GM12873 (cell line): ENCODE measurements at regions not wholly inside any gene's neighbourhood (a gene's known extent, or its start where the extent isn't known, plus 50 kb on each side); places are given as distances from the start of the nearest gene placed in this dataset.

ENCODE experiments used
- TF ChIP-seq, protein P1 (sequence below): IDR thresholded peaks from 2 replicates; pipeline ENCODE4 v1.5.1; 2012; ENCODE audit warnings: low read depth, mild to moderate bottlenecking, moderate library complexity, low read length, control low read depth; ENCODE audit not compliant: insufficient read depth; ENCODE audit errors: missing control alignments

DNA sequence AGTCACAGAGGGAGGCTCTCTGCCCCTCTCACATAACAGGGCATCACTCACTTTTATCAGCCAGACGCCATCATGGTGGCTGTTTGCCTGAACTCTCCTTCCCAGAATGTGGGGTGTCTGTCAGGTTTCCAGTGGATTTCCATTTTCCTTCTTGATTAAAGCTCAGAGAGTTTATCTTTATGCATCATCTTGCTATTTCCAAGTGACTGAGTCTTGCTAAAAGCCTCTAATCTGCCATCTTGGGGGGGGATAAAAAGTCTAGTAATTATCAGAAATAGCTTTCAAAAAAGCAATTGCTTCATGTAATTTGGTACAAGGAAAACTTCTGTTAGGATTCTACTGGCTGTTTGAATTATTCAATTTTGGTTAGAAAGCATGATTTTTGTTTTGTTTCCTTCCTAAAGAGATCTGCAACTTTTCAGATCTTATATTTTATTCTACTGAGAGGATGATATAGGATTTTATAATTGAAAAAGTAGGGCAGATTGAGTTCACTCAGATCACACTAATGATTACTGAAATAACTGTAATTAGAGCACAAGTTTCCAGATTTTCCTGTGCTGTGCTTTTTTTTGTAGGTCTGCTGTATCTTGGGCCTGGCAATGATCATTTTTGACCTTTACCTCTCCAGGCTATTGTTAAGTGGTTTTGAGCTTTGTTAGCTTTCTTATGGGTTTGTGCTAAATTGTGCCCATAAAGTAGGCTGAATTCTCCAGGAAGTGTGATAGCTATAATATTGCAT is 661.5 kb downstream of the TLE4 start:
- TF ChIP-seq, protein P1, sequence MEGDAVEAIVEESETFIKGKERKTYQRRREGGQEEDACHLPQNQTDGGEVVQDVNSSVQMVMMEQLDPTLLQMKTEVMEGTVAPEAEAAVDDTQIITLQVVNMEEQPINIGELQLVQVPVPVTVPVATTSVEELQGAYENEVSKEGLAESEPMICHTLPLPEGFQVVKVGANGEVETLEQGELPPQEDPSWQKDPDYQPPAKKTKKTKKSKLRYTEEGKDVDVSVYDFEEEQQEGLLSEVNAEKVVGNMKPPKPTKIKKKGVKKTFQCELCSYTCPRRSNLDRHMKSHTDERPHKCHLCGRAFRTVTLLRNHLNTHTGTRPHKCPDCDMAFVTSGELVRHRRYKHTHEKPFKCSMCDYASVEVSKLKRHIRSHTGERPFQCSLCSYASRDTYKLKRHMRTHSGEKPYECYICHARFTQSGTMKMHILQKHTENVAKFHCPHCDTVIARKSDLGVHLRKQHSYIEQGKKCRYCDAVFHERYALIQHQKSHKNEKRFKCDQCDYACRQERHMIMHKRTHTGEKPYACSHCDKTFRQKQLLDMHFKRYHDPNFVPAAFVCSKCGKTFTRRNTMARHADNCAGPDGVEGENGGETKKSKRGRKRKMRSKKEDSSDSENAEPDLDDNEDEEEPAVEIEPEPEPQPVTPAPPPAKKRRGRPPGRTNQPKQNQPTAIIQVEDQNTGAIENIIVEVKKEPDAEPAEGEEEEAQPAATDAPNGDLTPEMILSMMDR: no peak

DNA sequence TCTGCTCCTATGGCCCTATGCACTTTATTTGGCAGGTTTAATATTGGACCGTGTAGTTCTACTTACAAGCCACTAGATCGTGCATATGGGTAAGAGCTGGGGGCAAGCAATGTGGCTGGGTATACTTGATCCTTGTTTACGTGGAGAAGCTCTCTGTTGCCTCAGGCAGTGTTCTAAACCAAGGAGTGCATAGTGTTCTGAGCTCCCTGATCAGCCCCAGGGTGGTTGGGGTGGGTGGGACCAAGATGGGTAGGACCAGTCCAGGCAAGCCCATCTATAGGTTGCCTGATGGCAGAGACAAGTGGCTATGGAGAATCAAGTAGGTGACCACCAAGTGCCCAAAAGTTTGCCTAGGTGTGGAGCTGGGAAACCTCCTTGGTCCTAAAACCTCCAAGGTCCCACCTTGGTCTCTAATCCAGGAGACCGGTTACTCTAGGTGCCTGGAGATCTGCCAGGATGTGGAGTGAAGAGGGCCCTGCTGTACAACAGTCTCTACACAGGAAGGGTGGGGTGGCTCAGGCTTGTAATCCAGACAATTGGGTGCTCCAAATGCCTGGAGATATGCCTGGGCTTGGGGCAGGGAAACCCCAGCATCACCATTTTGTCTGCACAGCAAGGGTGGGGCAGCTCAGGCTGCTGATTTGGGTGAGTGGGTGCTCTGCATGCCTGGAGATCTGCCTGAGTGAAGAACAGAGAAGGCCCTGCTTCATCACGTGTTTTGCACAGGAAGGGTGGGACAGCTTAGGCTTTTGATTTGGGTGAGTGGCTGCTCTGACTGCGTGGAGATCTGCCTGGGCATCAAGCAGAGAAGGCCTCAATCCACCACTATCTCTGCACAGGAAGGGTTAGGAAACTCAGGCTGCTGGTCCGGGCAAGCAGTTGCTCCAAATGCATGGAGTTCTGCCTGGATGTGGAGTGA is 659.8 kb downstream of the TLE4 start:
- TF ChIP-seq, protein P1: no peak

DNA sequence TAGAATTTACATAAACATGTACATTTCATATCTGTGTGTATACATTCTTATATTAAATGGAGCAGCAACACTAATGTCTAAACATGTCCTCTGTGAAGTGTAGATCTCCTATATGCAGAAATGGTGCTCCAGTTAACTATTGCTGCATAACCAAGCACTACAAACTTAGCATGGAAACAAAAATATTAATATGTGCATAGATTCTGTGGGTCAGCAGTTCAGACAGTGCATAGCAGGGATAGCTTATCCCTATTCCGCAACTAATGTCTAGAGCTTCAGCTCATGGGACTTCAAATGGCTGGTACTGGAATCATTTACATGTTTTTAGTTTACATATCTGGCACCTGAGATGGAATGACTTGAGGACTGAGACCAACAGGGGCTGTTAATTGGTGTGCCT is 652.1 kb downstream of the TLE4 start:
- TF ChIP-seq, protein P1: no peak

DNA sequence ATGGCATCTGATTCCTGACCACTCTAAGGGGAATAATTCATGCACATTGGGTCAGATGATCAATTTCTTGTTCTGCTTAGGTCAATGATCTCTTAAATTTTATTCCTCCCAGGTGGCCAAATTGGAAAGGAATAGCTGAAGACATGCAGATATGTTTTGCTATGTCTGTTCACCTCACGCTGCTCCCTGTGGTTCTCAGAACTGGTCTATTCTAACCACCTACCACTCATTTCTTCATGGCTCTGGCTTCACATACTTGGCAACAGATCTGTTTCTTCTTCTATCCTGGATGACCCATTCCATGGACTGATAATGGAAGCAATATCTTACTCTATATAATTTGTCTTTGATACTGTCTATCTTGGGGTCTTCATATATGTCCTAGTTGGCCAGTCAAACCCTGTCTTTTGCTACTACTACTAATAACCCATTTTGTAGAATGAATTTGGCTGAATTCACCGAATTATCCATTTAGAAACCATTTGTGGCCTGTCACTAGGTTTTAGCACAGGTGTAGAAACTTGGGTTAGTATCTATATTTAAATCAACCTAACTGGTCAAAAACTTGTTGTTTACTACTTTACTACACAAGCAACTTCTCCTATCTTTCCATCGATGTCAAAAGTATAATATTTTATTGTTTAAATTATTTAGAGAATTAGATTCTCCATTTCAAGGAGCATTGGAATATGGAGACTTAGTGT is 650.9 kb downstream of the TLE4 start:
- TF ChIP-seq, protein P1: no peak

DNA sequence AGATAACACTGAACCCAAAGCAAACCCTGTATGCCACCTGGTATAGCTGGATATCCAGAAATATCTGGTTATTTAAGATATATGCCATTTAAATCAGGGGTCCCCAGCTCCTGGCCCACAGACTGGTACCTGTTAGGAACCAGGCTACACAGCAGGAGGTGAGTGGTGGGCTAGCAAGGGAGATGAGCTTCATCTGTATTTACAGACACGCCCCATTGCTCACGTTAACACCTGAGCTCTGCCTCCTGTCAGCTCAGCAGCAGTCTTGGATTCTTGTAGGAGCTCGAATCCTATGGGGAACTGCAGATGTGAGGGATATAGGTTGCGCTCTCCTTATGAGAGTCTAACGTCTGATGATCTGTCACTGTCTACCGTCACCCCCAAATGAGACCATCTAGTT is 646.6 kb downstream of the TLE4 start:
- TF ChIP-seq, protein P1: no peak

DNA sequence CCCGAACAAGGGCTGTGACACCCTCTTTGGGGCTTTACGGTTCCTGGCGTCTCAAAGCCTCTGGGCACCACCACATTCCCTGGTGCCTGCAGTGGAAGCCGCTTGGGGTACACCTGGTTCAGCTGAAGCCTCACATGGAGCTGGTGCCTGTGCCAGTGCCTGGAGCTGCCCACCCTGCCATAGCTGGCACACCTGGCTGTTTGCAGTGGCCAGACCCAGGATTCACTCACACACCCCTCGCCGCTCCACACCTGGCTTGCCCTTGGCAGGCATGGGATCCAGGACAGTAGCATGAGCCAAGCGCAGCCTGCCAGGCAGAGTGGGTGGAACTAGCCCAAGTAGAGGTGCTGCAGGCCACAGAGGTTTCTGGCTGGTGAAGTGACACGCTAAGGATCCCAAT is 641.8 kb downstream of the TLE4 start:
- TF ChIP-seq, protein P1: no peak

DNA sequence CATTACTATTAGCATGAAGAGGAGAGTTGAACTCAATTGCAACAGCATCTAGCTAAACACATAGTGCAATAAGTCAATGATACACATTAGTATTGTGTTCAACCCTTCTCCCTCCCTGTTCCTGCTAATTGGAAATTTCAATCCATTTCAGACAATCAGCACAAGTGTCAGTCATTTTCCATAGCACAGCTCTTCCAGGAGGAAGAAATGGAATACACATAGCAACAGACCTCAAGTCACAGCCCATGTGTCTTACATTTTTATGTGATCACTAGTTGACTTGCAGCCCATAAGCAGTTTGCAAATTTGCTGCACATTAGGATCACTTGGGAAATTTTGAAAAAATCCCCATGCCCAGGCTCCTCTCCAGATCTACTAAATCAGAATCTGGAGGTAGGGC is 636.9 kb downstream of the TLE4 start:
- TF ChIP-seq, protein P1: no peak
